ENCODE measurements at regions not wholly inside any gene's neighbourhood (a gene's known extent, or its start where the extent isn't known, plus 50 kb on each side); places are given as distances from the start of the nearest gene placed in this dataset.
"Not testable (repeated sequence)": the region's sequence is repeated elsewhere in the genome, so short reads cannot be mapped to it uniquely, and the experiment has no call there.

DNA sequence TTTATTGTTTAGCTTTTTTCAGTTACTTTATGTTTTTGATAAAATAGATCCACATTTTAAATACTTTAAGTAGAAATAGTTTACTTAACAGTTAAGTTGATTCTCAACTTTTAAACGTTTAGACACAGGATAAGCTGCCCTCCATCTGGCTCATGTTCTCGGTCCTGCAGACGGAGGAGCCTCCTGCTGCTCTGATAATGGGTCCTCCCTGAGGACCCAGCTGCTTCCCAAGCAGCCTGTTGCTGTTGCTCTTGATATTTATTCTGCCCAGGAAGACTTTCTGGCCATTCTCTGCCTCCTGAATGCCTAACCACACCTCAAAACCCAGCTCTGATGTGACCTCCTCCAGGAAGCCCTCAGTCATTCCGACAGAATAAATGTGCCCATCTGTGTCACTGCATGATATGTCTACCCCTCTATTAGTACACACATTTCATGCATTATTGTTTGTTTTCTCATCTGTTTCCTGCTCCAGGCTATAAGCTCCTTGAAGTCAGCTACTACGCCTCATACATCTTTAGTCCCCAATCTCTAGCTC is 267.2 kb upstream of the MSX2 start:
- DNase-seq (ENCODE audit: low spot score in 2 of 2) = no peak

DNA sequence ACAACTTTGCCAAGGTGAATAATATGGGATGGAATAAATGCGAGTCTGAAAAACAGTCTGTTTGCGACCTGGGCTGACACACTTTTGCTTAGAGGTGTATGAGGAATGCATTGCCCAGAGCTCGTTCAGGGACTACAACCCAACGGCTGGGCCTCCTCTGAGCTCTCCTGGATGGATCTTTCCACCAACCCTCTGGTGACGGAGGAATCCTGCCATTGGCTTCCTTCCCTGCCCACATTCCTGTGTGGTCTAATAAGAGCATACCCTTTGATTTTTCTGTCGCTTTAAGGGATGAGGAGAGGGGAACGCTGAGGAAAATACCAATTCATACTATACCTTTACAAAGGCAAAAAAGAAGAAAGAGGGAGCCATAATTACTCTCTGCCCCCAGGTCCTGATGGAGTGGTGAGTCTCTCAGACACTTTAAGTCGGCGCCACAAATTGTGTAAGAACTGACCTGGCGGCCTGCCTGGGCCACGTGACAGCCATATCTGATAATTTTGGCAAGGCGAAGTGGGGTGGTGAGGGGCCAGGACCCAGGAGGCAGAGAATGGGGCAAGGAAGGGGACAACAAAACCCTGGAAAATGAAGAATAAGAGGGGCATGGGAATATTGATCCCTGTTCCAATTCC is 265.2 kb upstream of the MSX2 start:
- DNase-seq (ENCODE audit: low spot score in 2 of 2) (no peak), FAIRE-seq (no peak)

More for the DNA sequence above, 267.2 kb upstream of the MSX2 start:
- no peak for FAIRE-seq

DNA sequence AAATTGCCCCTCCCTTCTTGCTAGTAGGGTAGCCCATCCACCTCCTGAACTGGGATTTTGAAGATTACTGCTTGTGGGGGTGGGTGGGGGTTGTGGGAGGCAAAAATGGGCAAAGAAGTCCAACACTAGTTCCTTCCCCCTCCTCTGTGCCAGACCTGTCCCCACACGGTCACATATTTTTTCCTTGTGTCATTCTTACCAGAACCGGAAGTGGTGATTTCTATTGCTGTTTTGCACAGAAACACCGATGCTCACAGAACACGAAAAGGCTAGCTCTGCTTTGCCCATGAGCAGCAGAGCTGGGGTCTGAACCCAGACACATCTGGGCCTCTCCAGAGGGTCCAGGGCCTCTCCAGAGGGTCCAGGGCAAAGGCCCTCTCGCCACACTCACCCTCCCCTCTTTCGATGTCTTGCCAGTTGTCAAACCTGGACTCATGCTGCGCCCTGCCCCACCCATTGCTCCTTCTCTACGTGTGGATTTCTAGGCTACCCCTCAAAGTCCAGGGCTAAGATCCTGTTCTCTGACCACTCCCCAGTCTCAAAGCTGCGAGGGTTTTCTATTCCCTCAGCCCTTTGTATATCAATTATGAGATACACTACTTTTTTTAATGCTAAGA is 264.4 kb upstream of the MSX2 start:
- DNase-seq (ENCODE audit: low spot score in 2 of 2) (no peak), FAIRE-seq (no peak)

DNA sequence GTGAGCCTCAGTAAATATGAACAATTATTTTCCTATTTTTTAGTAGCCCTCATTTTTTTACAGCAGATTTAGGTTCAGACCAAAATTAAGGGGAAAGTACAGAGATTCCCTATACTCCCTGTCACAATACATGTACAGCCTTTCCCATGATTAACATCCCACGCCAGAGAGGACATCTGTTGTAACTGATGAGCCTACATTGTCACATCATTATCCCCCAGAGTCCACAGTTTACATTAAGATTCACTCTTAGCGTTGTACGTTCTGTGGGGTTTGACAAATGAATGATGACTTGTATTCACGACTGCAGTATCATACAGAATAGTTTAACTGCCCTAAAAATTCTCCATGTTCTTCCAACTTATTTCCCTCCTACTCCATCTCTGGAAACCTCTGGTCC is 262.3 kb upstream of the MSX2 start:
- no peak for FAIRE-seq
- DNase-seq (ENCODE audit: low spot score in 2 of 2) = no peak

DNA sequence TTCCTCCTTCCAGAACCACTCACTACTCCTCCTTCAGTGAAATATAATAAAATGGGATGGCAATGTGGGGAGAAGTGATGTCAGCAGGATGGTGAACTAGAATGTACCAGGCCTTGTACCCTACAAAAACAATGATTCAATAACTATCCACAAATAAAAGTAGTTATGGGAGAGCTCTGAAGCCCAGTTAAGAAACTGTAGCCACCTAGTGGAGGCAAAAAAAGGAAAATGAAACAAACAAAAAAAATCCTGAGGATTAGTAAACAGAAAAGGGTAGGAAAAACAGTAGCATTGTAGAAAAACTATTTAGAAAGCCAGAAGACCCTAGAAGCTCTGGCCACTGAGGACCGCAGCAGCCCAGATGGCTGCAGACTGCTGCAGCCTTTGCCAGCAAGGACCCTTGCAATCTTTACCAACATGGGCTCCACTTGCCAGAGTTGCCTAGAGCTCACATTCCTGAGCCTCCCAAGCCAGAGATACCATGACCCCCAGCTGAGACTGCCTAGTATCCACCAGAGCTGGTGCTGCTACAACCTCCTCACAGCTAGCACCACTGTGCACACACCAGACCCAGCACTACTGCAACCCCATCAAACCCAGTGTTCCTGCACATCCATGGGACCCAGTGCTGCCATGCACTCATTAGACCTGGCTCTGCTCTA is 259.7 kb upstream of the MSX2 start:
- FAIRE-seq (no peak), DNase-seq (ENCODE audit: low spot score in 2 of 2) (no peak)

DNA sequence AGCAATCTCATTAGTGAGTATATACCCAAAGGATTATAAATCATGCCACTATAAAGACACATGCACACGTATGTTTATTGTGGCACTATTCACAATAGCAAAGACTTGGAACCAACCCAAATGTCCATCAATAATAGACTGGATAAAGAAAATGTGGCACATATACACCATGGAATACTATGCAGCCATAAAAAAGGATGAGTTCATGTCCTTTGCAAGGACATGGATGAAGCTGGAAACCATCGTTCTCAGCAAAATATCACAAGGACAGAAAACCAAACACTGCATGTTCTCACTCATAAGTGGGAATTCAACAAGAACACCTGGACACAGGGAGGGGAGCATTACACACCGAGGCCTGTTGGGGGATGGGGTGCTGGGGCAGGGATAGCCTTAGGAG is 252.9 kb upstream of the MSX2 start:
- DNase-seq (ENCODE audit: low spot score in 2 of 2) = not testable (repeated sequence)

DNA sequence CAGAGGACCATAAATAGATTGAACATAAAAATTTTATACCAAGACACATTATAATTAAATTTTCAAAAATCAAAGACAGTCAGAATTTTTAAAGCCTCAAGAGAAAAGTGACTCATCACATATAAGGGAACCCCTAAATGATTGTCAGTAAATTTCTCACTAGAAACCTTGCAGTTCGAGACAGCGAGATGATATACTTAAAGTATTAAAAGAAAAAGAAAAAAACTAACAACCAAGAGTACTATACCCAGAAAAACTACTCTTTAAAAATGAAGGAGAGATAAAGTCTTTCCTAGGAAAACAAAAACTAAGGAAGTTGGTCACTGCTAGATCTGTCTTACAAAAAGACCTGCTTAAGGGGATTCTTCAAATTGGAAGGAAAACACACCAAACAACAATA is 251.4 kb upstream of the MSX2 start:
- no peak for DNase-seq (ENCODE audit: low spot score in 2 of 2)
- FAIRE-seq = no peak

More for the DNA sequence above, 252.9 kb upstream of the MSX2 start:
- not testable (repeated sequence) for FAIRE-seq

DNA sequence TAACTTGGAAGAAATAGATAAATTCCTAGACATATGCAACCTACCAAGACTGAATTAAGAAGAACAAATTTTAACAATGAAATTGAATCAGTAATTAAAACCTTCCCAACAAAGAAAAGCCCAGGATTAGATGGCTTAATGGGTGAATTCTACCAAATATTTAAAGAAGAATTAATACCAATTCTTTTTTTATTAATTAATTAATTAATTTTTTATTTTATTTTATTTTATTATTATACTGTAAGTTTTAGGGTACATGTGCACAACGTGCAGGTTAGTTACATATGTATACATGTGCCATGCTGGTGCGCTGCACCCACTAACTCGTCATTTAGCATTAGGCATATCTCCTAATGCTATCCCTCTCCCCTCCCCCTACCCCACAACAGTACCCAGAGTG is 248.4 kb upstream of the MSX2 start:
- not testable (repeated sequence) for DNase-seq (ENCODE audit: low spot score in 2 of 2); FAIRE-seq

DNA sequence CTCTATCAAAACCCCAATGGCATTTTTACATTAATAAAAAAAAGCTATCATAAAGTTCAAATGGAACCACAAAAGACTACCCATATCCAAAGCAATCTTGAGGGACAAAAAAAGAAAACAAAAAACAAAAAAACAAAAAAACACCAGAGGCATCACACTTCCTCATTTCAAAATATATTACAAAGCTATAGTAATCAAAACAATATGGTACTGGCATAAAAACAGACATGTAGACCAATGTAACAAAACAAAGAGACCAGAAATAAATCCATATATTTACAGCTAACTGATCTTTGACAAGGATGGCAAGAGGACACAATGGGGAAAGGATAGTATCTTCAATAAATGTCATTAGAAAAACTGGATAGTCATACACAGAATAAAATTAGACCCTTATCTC is 245.1 kb upstream of the MSX2 start:
- FAIRE-seq (no peak), DNase-seq (ENCODE audit: low spot score in 2 of 2) (no peak)

DNA sequence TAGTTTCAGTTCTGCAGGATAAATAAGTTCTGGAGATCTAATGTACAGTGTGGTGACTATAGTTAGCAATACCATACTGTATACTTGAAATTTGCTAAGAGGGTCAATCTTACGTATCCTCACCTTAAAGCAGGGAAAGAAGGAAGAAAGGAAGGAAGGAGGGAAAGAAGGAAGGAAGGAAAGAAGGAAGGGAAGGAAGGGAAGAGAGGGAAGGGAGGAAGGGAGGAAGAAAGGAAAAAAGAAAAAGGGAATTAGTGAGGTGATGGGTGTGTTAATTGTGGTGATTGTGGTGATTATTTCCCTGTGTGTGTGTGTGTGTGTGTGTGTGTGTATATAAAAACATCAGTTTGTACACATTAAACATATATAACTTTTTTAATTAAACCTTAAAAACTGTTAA is 242.6 kb upstream of the MSX2 start:
- FAIRE-seq (no peak), DNase-seq (ENCODE audit: low spot score in 2 of 2) (no peak)

DNA sequence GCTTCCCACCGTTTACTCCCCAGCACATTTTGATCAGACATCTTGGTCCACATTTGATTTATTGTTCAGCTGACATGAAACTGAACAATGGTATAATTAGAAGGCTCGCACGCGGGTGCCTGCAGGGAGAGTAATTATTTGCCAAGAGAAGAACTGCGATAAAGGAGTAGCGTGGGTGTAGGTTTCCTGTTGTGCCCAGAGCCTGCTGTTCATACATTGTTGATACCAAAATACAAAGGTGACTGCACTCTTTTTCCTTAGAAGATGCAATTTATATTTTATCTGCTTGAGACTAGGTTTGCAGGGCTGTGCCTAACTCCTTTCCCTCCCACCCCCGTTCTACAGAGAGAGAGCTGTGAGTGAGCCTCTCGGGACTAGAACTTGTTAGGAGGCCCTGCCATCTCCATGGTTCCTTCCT is 241.8 kb upstream of the MSX2 start:
- DNase-seq (ENCODE audit: low spot score in 2 of 2) (no peak), FAIRE-seq (no peak)

DNA sequence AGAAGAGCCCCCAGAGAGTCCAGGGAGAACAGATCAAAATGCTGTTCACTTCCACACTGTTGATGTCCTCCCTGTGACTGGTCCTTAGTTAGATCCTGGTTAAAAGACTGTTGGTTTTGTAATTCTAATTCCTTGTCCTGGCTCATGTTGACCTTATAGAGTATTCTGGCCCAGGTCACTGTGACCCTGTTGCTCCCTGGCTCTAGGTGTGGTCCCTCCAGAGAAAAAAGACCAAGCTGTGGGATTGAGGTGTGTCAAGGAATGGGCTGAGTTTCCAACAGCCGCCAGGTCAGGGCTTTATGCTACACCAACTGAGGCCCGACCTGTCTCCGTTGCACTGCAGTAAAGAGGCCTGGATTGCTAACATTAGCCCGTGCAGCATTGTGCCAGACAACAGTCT is 241.0 kb upstream of the MSX2 start:
- DNase-seq (ENCODE audit: low spot score in 2 of 2) = no peak
- no peak for FAIRE-seq

DNA sequence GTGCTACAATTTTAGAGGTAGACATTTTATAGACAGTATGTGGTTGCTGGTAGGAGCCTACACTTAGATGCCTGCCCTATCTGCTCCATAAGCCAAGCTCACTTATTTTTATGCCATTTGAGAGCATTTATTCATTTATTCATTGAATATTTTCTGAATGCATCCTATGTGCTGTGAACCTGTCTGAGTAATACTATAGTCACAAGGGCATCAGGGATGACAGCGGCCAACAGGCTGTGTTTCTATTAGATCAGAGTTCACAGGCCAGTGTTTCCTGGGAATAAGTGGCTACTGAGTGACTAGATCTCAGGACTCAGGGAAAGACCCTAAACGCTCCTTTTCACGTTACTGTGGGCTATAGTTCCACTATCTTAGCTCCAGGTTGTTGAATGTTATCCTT is 235.2 kb upstream of the MSX2 start:
- no peak for DNase-seq (ENCODE audit: low spot score in 2 of 2)
- no peak for FAIRE-seq

DNA sequence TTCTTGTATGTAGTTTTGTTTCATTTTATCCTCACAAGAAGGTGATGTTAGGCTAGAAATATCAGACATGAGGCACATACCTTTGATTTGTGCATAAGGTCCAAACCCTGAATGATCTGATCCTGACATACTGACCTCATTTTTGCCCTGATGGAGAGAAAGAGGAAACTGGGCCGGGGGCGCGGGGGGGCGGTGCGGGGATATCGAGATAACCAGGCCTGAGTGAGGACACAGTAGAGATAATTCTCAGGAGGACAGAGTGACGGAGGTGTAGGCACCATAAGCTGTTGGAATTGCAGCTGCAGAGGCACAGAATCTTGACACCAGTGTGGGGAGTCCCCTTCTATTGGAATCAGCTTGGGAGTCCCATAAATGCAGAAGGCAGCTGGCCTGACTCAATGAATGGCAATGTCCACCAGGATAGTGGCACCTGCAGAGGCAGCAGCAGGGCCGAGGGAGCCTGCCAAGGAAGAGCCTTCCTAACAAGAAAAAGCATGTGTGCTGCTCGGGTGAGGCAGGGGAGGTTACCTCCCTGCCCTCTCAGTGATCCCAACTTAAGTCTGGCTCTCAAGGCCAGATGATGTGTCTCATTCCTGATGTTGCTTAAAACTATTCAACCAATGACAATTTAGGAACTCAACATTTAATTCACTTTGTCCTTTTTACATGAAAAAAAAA is 234.3 kb upstream of the MSX2 start:
- no peak for FAIRE-seq
- DNase-seq (ENCODE audit: low spot score in 2 of 2) = no peak

DNA sequence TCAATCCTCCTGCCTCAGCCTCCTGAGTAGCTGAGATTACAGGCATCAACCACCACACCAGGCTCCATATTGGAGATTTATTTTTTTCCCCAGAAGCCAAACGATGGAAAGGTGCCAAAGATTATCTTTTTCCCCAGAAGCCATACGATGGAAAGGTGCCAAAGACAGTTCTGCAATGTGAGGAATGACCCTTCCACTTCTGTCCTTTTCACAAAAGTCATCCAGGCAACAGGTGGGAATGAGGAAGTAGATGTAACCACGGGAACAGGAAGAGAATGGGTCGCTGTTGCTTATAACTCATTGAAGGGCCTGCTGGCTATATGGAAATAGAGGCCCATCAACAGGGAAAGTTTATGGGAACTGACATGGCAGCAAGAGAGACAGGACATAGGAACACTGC is 233.7 kb upstream of the MSX2 start:
- FAIRE-seq (no peak), DNase-seq (ENCODE audit: low spot score in 2 of 2) (no peak)

DNA sequence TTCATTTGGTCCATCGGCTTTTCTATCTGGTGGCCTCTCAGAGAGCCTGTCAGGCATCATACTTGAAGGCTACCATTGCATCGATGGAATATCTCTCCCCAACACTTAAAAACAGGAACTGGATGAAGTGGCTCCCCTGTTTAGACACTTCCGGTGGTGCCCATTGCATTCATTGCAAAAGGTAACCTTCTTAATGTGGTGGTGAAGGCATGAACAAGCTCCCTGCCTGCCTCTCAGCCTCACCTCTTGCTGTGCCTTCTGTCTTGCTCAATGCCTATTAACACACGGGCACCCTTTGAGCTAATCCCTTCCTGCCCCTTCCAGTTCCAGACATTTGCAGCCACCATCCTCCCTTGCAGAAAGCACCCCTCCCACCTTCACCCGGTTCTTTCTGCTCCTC is 233.1 kb upstream of the MSX2 start:
- DNase-seq (ENCODE audit: low spot score in 2 of 2) (no peak), FAIRE-seq (no peak)

DNA sequence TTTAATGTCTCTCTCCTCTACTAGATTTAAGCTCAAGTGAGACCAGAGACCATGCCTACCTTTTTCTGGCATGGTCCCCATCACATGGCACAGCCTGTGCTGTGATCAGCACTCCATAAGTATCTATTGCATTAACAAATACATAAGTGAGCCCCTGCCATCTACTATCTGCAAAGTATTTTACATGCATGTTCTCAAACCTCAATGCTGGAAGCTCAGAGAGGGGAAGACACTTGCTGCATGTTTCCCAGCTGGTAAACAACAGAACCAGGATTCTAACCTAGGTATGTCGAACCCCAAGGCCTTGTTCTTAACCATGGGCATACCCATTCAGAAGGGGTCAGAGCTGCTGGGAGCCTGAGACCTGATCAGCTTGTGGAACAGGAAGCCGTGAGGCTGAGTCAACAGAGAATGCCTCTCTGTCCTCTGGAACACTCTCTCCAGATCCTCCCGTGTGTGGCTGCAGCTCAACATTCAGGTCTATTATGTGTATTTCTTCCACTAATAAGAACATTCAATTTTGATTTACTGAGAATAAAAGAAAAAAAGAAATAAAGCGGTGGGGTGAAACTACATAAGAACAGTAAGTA is 232.5 kb upstream of the MSX2 start:
- DNase-seq (ENCODE audit: low spot score in 2 of 2) (no peak), FAIRE-seq (no peak)

DNA sequence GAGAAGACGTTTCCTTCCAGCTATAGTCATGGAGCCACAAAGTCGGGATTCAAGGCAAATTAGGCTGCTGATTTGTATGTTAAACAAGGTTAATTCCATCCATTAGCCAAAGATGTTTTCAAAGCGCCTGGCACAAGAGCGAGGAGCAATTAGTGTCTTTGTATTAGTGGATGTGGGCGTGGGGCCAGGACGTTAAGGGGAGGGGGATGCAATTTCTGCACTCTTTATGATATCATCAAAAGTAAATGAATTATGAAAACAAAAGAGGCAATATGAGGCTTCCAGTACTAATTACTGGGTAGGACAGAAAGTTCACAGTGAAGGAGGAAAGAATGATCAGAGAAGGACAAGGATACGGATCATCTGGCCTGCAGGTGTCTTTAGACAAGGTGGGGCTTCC is 230.9 kb upstream of the MSX2 start:
- FAIRE-seq (no peak), DNase-seq (ENCODE audit: low spot score in 2 of 2) (no peak)

DNA sequence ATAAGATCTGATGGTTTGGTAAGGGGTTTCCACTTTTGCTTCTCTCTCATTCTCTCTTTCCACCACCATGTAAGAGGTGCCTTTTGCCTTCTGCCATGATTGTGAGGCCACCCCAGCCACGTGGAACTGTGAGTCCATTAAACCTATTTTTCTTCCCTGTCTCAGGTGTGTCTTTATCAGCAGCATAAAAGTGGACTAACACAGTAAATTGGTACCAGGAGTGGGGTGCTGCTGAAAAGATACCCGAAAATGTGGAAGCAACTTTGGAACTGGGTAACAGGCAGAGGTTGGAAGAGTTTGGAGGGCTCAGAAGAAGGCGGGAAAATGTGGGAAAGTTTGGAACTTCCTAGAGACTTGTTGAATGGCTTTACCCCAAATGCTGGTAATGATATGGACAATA is 226.4 kb upstream of the MSX2 start:
- not testable (repeated sequence) for FAIRE-seq; DNase-seq (ENCODE audit: low spot score in 2 of 2)

DNA sequence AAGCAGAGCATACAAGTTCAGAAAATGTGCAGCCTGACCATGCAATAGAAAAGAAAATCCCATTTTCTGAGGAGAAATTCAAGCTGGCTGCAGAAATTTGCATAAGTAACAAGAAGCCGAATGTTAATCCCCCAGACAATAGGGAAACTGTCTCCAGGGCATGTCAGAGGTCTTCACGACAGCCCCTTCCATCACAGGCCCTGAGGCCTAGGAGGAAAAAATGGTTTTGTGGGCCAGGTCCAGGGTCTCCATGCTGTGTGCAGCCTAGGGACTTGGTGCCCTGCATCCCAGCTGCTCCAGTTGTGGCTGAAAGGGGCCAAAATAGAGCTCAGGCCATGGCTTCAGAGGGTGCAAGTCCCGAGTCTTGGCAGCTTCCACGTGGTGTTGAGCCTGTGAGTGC is 225.8 kb upstream of the MSX2 start:
- not testable (repeated sequence) for FAIRE-seq; DNase-seq (ENCODE audit: low spot score in 2 of 2)

DNA sequence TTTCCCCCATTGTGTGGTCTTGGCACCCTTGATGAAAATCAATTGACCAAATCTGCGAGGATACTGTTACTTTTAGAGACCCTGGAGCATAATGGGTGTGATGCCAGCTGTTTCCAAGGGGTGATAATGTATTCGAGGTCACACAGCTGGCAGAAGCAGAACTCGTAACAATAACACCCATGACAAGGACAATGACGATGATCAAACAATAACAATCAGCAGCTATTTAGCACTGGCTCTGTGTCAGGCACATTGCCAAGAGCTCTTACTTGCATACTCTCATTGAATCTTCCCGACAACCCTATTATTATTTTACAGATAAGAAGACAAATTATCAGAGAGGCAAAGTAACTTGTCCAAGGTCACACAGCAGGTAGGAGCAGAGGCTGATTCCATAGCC is 223.7 kb upstream of the MSX2 start:
- no peak for FAIRE-seq
- DNase-seq (ENCODE audit: low spot score in 2 of 2) = no peak
